HEK293 (cell line): ENCODE measurements at regions not wholly inside any gene's neighbourhood (a gene's known extent, or its start where the extent isn't known, plus 50 kb on each side); places are given as distances from the start of the nearest gene placed in this dataset.

Source experiments
- CTCF ChIP-seq: fragments of 450-650 bp; formaldehyde crosslinking; IDR thresholded peaks from 2 replicates; pipeline ENCODE4 v1.5.1; 2016; ENCODE audit warnings: missing biosample characterization, missing genetic modification characterization
- MEIS1 ChIP-seq: sonication (generic); formaldehyde crosslinking; IDR thresholded peaks from 2 replicates; pipeline ENCODE4 v1.8.1; 2022; ENCODE audit warnings: missing genetic modification reagents, mild to moderate bottlenecking, borderline replicate concordance
- SCRT2 ChIP-seq: fragments of 450-650 bp; formaldehyde crosslinking; IDR thresholded peaks from 2 replicates; pipeline ENCODE4 v1.5.1; 2016; ENCODE audit warnings: missing biosample characterization, missing genetic modification characterization
- ZNF140 ChIP-seq: fragments of 450-650 bp; formaldehyde crosslinking; IDR thresholded peaks from 2 replicates; pipeline ENCODE4 v1.5.1; 2016; ENCODE audit warnings: missing biosample characterization, missing genetic modification characterization
- ZNF24 ChIP-seq: fragments of 450-650 bp; formaldehyde crosslinking; IDR thresholded peaks from 2 replicates; pipeline ENCODE4 v1.5.1; 2016; ENCODE audit warnings: missing biosample characterization, missing genetic modification characterization
- ZNF488 ChIP-seq: fragments of 450-650 bp; formaldehyde crosslinking; IDR thresholded peaks from 2 replicates; pipeline ENCODE4 v1.5.1; 2016; ENCODE audit warnings: missing biosample characterization, missing genetic modification characterization

DNA sequence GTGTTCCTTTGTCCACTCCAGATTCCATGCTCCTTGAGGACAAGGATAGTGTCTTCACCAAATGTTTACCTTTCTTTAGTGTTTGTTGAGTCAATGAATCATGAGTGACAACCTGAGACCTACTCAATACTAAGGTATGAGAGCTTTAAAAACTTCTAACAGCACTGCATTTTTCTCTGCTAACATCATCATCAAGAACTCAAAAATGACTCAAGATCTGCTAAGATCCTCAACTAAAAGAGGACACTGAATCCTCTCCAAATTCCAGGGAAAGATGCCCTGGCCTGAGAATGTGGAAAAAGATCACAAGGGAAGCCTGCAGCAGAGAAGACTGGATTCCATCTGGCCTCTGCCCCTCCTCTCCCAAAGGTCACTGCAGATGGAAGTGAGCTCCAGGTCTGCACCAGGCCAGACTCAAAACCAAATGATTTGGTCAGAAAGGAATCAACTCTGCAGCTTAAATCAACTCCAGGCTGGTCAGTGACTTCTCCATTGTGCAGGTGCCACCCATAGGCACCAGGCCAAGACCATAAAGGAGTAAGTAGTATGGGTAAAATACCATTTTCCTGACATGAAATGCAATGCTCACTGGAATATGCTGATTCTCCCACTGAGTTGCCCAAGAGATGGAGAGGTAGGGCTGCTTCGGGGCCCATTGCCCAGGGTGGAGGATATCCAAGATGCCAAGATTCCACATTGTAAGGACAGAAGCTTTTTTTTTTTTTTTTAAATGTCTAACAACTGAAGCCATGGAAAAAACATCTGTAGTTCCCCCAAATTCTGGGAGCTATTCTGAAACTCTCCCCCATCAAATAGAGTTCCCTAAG is 89.5 kb upstream of the DOCK9 start:
- TF ChIP-seq CTCF (tag by site-specific recombination) (no peak), MEIS1 (CRISPR knock-in tag) (no peak), ZNF488 (no peak), ZNF24 (no peak), ZNF140 (tag by site-specific recombination) (no peak), SCRT2 (tag by site-specific recombination) (no peak)
